Choroid plexus epithelial cell (primary cell): ENCODE measurements at regions not wholly inside any gene's neighbourhood (a gene's known extent, or its start where the extent isn't known, plus 50 kb on each side); places are given as distances from the start of the nearest gene placed in this dataset.

Source experiments
- DNase-seq: peaks from one replicate; pipeline ENCODE4 v3.0.0-alpha.2; 2010; ENCODE audit warnings: low read depth
- H3K4me3 ChIP-seq: 2 replicates; pipeline ENCODE4 v1.5.1; 2011; ENCODE audit warnings: low read depth, mild to moderate bottlenecking, control low read depth, low read length, moderate library complexity
- TF ChIP-seq, protein P1 (sequence below): conservative IDR thresholded peaks from 2 replicates; pipeline ENCODE4 v1.5.1; 2011; ENCODE audit warnings: low read depth, mild to moderate bottlenecking, control low read depth, inconsistent platforms, low read length, moderate library complexity

DNA sequence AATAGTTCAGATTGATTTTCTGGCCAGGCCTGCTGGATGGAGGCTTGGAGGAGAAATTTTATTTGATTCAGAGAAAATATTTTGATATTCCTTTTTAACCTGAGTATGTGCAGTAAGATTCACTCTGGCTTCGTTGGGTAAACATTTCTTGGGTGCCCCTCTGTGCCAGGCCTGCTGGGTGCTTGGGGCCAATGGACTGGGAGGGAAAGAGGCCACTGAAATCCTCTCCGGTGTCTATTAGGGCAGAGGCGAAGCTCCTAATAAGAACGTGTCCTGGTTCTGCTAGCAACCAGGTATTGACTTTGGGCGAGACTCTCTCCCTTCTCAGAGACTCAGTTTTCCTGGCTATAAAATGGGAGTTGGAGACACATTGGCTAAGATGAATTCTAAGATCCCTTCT is 122.5 kb downstream of the CYLD start:
- no peak overlapping the region for H3K4me3 ChIP-seq
- no peak for DNase-seq
- TF ChIP-seq, protein P1, sequence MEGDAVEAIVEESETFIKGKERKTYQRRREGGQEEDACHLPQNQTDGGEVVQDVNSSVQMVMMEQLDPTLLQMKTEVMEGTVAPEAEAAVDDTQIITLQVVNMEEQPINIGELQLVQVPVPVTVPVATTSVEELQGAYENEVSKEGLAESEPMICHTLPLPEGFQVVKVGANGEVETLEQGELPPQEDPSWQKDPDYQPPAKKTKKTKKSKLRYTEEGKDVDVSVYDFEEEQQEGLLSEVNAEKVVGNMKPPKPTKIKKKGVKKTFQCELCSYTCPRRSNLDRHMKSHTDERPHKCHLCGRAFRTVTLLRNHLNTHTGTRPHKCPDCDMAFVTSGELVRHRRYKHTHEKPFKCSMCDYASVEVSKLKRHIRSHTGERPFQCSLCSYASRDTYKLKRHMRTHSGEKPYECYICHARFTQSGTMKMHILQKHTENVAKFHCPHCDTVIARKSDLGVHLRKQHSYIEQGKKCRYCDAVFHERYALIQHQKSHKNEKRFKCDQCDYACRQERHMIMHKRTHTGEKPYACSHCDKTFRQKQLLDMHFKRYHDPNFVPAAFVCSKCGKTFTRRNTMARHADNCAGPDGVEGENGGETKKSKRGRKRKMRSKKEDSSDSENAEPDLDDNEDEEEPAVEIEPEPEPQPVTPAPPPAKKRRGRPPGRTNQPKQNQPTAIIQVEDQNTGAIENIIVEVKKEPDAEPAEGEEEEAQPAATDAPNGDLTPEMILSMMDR, result no peak

DNA sequence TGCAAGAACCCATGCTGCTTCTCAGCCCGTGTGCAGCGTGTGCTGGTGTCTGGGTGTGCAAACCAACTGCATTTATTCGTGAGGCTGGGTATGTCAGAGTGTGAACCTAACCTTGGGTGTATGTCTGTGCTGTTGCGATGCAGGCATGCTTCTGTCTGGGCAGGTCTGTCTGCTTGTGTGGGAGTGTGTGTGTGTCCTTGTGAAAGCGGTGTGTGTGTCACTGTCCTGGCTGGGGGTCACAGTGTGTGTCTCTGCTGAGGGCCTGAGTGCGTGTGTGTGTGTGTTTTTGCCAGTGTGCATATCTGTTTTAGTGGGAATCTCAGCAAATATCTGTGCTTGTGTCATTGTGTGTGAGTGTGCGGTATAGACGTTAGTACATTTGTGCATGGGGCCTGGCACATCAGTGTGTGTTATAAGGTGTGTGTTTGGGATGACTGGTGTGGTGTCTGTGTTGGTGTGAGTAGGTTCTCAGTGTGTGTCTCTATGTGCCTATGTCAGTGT is 121.8 kb downstream of the CYLD start:
- no peak overlapping the region for H3K4me3 ChIP-seq
- no peak for DNase-seq
- TF ChIP-seq, protein P1, result no peak

DNA sequence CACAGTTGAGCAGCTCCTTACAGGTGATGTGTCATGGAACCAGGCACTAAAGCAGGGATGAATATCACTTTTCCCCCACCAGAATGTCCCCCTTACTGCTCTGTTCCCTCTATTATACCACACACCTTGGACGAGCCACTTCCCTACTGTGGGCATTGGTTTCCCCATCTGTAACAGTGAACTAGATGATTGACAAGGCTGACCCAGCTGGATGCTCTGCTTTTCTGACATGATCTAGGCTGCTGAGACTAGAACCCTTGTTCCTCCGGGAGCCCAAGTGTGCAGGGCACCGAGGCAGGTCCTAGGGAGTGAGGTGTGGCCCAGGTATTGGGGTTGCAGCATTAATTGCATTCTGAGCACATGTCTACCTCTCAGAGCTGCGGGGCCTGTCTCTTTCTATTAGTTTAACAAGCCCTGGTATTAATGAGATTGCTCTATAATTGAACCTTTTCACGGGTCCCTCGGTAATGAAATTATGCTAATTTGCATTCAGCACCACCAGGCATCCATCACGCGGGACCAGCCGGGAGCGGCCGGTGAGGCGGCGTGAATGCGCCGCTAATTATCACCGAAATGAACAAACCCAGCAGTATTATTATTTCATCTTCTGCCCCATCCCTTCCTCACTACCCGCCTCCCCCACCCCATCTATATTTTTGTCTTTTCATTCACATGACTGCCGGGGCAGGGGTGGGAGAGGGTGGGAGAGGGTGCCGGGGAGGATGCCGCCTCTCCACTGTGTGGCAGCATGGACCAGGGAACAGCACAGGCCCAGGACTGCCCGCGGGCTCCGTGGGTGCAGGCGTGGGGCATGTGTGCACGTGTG is 121.1 kb downstream of the CYLD start:
- no peak overlapping the region for H3K4me3 ChIP-seq
- DNase-seq, result no peak
- TF ChIP-seq, protein P1, result no peak

DNA sequence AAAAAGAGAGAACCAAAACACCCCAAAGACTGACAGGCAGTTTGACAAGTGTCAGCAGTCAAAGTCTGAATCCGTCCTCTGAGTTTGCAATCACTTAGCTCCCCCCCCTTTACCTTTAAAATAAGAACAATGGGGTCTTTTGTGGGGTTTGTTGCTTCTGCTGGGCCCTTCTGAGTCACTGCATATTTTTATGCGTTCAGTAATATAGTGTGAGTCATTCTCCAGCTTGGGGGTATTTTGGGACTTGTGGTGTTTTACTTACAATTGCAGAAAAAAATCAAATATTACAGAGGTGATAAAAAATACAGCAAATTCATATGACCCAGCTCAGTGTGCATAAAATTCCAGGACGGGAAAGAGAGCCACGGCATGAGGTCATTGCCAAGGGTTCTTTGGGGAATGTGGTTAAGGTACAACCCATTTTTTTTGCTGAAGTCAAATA is 120.1 kb downstream of the CYLD start:
- TF ChIP-seq, protein P1, result no peak
- no peak overlapping the region for H3K4me3 ChIP-seq
- peak; percentile 43 for DNase-seq

DNA sequence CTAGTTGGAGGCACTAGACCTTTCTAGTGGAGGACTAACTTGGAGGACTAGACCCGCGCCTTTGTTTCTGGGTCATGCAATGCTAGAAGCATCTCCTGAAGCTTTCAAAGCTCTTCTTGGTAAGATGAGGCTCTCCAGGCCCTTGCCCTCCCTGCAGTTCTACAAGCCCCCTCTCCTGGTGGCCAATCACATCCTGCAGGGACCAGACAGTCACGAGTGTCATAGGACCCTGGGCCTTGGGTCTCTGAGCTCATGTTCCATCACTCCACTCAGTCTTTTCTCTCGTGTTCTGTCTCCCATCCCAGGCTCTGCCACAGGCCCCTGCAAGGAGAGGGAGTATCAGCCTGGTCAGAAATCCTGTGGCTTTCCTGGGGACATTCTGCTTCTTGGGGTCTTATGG is 119.6 kb downstream of the CYLD start:
- no peak for DNase-seq

DNA sequence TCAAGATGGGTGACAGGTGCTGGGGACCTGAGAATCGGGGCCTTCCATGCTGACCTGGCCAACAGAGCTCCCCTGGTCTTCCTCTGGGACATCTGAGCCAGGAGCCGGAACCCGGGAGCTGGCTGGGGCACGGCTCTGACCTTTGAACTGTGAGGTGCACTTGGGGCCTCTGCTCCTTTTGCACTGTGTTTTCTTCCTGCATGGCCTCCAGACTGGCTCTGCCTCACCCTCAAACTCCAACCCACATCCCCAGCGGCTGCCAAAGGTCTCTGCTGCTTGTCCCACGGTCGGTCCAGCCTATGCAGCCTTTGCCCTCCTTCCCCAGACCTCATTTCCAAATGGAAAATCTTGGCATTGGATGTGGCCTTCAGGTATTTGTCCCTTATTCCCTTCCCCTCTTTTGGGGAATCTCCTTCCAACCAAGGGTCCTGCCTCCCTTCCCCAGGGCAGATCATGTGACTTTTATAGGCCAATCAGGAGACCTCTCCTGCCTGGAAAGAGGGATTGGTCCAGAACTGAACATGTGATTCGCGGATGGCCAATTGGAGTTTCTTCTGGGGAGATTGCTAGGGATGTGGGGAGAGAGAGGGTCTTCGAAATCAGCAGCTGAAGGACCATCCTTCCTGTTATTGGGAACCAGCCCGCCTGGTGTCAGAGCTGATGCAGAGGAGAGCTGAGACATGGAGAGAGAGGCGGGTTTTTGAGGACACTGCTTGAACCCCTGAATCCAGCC is 117.9 kb downstream of the CYLD start:
- TF ChIP-seq, protein P1, result no peak
- DNase-seq, result no peak
- no peak overlapping the region for H3K4me3 ChIP-seq

More for the DNA sequence above, 119.6 kb downstream of the CYLD start:
- H3K4me3 ChIP-seq, result no peak overlapping the region
- TF ChIP-seq, protein P1, result no peak
